ENCODE measurements at regions not wholly inside any gene's neighbourhood (a gene's known extent, or its start where the extent isn't known, plus 50 kb on each side); places are given as distances from the start of the nearest gene placed in this dataset.

GRCh38 chr2:199570934-199571333 is 113.2 kb upstream of the SATB2 start:
- no peak for TF ChIP-seq EZH2 (IDR thresholded peaks at IDR 0.05; ENCODE audit: borderline replicate concordance)
- TF ChIP-seq, protein P1, sequence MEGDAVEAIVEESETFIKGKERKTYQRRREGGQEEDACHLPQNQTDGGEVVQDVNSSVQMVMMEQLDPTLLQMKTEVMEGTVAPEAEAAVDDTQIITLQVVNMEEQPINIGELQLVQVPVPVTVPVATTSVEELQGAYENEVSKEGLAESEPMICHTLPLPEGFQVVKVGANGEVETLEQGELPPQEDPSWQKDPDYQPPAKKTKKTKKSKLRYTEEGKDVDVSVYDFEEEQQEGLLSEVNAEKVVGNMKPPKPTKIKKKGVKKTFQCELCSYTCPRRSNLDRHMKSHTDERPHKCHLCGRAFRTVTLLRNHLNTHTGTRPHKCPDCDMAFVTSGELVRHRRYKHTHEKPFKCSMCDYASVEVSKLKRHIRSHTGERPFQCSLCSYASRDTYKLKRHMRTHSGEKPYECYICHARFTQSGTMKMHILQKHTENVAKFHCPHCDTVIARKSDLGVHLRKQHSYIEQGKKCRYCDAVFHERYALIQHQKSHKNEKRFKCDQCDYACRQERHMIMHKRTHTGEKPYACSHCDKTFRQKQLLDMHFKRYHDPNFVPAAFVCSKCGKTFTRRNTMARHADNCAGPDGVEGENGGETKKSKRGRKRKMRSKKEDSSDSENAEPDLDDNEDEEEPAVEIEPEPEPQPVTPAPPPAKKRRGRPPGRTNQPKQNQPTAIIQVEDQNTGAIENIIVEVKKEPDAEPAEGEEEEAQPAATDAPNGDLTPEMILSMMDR (IDR thresholded peaks at IDR 0.05; ENCODE audit: poor library complexity), result no peak
- no peak for TF ChIP-seq EZH2phosphoT487 (IDR thresholded peaks at IDR 0.05; ENCODE audit: low read depth, severe bottlenecking, unreplicated experiment)

All from hepatocyte (in vitro differentiated cells).